ENCODE measurements at regions not wholly inside any gene's neighbourhood (a gene's known extent, or its start where the extent isn't known, plus 50 kb on each side); places are given as distances from the start of the nearest gene placed in this dataset.
"Not testable (repeated sequence)": the region's sequence is repeated elsewhere in the genome, so short reads cannot be mapped to it uniquely, and the experiment has no call there.

DNA sequence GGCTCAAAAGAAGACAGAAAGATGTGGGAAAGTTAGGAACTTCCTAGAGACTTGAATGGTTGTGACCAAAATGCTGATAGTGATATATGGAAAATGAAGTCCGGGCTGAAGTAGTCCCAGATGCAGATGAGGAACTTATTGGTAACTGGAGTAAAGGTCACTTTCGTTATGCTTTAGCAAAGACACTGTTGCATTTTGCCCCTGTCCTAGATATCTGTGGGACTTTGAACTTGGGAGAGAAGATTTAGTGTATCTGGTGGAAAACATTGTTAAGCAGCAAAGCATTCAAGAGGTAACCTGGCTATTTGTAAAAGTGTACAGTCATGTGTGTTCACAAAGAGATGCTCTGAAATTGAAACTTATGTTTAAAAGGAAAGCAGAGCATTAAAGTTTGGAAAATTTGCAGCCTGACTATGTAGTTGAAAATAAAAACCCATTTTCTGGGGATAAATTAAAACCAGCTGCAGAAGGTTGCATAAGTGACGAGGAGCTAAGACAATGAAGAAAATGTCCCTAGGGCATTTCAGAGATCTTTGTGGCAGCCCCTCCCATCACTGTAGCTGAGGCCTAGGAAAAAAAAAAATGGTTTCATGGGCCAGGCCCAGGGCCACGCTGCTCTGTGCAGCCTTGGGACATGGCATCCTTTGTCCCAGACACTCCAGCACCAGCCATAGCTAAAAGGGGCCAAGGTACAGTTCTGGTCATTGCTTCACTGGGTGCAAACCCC lies 1692.2 kb downstream of the HACE1 start:
- no peak for DNase-seq (ENCODE audit: low read depth)

DNA sequence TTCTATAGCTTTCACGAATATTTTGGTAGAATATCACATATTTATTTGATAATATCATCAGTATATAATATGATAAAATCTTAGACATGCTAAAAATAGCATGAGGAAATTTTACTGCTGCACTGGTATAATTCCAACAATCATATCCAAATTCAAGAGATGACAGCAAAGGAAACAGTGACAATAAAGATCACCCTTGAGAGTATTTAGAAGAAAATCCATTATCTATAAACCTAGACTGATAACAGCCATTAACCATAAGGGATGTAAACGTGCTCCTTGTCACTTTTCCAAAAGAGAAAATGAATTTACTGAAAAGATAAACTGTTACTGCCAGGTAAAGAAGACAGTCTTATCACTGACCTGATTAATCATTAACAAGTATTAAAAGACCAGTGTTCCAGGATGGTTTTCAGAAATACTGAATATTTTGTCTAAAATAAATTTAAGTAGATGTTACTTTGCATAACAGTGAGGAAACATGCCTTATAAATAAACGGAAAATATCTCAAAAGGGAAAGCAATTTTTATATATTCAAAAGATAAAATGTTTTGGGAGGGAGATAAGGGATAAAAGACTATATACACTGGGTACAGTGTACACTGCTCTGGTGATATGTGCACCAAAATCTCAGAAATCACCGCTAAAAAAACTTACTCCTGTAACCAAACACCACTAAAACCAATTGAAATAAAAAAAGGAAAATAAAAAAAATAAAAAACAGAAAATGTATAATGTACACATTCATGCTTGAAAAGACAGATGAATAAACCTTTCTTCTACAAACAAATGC lies 1704.7 kb downstream of the HACE1 start:
- no peak for DNase-seq (ENCODE audit: low read depth)

DNA sequence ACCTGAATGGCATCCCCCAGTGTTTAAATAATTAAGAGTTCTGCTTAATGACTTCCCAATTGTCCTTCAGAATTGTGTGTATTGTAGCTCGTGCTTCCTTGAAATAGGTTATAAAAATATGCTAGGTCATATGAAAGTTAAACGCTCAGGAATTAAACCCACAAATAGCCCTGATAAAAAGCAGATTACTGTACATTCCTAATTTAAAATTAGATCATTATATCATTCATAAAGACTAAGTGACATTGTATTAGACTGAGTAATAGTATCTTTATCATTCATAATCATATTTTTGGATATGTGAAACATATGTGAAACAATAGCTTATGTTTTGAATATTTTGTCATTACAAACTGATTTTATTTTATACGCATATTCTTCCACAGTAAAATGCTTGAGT lies 1706.7 kb downstream of the HACE1 start:
- no peak for DNase-seq (ENCODE audit: low read depth)

DNA sequence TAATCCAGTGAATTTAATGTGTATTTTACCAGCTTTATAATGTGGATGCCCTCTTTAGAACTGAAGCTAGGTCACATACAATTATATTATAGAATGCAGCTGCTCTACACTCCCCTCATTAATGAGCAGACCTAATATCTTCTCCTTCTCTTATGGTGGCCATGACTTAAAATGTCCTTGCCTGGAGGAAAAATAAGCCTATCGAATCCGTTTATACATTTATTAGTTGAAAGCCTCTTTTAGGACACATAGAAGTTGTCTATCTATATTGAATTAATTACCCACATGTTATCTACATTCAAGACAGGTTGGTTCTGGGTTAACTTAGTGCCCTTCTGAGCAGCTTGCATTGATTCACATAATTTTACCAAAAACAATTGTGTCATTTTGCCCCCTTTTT lies 1716.8 kb downstream of the HACE1 start:
- no peak for DNase-seq (ENCODE audit: low read depth)

DNA sequence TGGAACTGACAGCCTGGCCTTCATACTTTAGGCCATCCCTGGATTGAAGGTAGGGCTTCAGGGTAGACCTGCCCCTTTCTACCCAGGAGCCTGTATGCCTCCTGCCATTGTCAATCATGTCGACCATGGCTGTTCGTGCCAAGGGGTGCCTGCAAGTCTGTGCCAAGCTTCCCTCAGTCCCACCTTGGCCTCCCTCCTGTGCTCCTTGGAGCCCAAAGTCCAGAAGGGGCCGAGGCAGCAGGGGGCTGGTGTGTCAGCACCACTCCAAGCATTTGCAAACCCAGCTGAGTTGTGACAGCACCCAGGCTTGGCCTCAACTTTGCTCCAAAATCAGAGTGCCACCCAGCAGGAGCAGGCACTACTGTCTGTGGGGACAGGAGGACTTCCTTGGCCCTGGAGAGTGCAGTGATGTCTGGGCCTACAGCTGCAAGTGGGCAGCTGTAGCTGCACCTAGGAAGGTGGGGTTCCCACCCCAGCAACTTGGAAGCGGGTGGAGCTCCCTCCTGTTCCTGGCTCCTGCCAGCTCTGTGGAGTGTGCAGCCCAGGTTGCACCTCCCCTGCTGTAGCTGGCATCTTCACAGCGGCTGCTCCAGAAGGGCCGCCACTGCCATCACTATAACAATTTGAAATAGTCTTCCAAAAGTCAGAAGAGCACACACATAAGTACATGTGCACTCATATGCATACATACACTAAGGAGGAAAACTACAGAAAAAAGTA lies 1719.3 kb downstream of the HACE1 start:
- no peak for DNase-seq (ENCODE audit: low read depth)

DNA sequence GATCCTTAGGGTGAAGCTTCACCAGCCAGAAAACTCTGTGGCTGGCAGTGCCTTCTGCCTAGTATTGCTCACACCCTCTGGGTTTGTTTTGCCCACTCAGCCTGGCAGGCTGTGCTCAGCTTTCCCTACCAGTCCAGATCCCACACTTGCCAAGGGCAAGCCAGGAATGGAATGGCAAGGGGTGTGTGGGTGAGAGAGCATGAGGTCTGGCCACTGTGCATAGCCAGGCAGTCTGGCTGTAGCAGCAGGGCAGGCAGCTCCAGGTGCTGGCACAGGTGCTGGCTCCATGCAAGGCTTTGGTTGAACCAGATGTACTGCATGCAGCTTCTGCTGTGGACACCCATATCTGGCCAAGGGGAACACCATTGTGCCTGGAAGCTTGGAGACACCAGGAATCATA lies 1720.3 kb downstream of the HACE1 start:
- no peak for DNase-seq (ENCODE audit: low read depth)

DNA sequence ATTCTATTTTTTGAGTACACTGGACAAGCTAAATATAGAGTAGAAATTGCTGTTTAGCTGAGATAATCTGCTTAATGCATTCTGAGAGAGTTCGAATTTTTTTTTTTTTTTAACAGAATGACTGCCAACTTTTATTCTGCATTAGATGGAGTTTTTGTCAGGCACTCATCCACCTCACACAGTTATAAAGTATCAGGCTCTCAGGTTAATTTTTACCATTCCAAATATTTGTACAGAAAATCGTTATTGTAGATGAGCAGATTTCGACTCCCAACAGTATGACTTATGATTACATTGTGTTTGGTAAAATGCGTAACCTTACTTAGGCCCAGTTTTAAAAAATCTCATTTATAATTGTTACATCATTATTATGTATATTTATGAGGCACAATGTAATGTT lies 1731.0 kb downstream of the GRIK2 start:
- DNase-seq (ENCODE audit: low read depth) = no peak

DNA sequence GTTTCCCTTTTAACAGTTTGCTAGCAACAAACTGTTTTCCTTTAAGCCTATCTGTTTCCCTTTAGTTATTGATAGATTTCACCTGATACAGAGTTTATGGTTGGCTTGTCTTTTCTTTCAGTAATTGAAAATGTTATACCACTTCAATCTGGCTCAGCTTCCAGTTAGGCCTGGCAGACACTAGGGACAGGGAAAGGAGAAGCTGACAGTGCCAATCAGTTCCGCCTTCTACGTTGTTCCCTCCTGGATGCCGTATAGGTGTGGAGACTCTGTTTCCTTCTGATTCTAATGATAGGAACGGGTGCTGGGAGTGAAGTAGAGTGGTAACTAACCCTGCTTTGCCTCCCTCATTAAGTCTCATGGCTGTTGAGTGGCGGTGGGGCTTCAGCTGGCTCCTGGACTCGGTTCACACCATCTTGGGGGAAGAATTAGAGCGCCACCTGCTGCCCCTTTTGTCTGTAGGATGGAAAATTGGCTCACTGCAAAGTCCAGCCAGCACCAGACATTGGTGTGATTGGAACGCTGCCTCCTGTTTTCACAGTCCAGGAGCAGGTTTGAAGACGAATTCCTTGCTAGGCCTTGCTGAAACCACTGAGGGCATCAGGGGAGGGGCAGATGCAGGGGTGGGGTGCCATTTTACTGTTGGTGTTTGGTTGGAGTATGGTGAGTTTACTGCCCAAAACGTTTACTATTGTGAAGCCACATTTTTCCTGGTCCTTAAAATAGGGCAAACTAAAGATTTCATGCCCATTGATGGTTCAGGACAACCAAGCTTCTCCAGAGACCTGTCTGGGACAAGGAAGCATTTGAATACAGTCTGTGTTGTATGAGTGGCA lies 1729.5 kb downstream of the GRIK2 start:
- DNase-seq (ENCODE audit: low read depth) = peak; percentile 53

DNA sequence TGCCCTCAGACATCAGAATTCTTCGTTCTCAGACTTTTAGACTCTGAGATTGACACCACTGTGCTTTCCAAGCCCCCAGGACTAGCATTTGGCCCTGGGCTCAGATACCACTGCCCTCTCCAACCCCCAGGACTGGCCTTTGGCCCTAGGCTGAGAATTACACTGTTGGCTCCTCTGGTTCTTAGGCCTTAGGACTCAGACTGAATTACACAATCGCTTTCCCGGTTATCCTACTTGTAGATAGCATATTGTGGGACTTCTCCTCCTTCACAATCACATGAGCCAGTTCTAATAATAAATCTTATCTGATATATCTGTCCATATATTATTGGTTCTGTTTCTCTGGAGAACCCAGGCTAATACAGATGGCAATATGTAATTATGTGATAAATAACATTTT lies 1725.5 kb downstream of the GRIK2 start:
- peak; percentile 32 for DNase-seq (ENCODE audit: low read depth)

DNA sequence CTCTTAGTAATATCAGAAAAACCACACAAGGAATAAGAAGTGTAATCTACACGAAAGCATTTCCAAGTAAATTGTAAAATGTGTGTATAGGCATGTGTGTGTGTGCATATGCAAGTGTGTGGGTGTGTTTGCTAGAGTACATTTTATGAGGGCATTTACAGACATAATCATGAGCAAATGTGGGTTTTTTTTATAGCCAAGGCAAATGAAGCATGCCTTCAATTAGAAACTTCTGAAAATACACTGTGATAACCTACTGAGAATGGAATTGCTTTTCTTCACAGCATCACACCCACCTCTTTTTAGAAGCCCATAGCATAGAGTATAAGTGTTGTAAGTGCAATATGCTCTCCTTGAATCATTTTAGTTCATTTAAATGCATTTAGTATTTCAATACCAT lies 1721.1 kb downstream of the GRIK2 start:
- DNase-seq (ENCODE audit: low read depth) = no peak

DNA sequence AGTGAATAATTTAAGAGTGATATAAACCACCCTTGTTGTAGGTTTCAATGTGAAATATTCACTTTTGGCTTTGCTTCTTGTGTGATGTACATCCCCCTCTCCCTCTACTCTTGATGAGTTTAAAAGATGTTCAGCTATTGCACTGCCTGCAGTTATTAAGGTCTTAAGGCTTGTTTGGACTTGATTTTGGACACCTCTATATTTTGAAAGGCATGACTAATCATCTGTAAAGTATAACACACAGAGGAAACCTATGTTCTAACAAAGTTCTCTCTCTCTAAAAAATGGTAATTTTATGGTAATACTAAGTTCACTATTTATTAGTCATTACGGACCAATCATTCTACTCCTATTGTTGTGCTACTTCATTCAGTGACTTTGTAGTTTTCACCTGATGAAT lies 1719.9 kb downstream of the GRIK2 start:
- DNase-seq (ENCODE audit: low read depth) = no peak

DNA sequence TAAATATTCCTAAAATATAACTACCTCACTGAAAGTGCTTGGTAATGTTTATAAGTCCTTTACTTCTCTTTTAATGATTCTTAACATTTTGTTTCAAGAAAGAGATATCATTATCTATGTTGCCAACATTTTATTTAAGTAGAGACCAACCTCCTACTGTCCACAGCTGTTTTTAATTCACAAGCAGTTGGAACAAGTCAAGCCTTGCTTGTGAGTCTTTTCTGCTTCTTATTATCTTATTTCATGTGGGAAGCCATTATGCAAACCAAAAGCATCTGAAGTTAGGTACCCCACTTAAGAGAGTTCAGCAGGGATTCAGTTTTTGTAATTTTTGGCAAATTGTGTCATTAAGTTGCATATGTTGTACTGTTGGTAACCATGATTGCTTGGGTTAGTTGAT lies 1714.5 kb downstream of the GRIK2 start:
- no peak for DNase-seq (ENCODE audit: low read depth)

DNA sequence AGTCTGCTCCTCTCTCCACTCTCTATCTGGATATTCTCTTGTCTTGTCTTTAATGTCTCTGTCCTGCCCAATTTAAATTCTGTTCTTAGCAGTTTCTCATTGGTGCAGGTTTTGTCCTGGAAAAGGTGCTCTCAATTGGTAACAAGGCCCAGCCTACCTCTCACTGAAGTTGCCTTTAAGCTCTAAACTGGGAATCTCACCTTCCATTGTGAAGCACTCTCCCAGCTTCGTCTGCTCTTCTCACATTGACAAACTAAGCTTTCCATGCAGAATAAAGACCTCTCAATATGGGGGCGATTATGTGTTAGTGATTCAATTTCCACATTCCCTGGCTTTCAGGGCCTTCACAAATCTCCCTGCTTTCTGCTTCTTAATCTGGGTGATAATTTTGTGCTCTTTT lies 1712.2 kb downstream of the GRIK2 start:
- DNase-seq (ENCODE audit: low read depth) = no peak

DNA sequence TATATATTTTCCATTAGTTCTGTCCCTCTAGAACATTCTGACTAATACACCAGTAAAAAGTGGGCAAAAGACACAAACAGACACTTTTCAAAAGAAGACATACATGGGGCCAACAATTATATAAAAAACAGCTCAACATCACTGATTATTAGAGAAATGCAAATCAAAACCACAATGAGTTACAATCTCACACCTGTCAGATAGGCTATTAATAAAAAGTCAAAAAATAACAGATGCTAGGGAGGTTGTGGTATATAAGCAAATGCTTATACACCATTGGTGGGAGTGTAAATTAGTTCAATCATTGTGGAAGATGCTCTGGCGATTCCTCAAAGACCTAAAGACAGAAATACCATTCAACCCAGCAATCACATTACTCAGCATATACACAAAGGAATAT lies 1707.8 kb downstream of the GRIK2 start:
- DNase-seq (ENCODE audit: low read depth) = no peak

DNA sequence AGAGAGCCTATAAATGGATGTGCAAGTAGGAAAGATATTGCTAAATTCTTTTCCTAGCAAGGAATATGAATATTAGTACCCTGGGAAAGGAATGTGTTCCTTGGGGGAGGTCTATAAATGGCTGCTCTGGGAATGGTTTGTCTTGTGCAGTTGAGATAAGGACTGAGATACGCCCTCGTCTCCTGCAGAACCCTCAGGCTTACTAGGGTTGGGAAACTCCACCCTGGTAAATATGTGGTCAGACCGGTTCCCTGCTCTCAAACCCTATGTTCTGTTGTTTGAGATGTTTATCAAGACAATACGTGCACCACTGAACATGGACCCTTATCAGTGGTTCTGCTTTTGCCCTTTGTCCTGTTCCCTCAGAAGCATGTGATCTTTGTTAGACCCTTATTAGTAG lies 1698.9 kb downstream of the GRIK2 start:
- DNase-seq (ENCODE audit: low read depth) = not testable (repeated sequence)

DNA sequence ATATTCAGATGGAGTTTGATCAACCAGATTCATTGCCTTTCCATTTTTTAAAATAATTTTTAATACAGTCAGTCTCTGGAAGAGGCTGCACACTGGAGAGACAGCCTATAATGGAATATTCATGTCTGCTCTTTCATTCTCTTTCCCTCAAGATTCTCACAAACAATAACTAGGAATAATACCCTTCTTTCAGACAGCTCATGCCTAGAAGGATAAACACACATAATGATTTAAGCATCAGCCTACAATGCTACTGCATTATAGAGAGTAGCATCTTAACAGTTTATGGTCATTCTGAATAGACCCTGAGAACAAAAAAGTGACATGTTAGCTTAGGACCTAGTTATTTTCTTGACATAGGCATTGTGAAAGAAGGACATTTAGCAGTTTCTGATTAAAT lies 1692.3 kb downstream of the GRIK2 start:
- no peak for DNase-seq (ENCODE audit: low read depth)

DNA sequence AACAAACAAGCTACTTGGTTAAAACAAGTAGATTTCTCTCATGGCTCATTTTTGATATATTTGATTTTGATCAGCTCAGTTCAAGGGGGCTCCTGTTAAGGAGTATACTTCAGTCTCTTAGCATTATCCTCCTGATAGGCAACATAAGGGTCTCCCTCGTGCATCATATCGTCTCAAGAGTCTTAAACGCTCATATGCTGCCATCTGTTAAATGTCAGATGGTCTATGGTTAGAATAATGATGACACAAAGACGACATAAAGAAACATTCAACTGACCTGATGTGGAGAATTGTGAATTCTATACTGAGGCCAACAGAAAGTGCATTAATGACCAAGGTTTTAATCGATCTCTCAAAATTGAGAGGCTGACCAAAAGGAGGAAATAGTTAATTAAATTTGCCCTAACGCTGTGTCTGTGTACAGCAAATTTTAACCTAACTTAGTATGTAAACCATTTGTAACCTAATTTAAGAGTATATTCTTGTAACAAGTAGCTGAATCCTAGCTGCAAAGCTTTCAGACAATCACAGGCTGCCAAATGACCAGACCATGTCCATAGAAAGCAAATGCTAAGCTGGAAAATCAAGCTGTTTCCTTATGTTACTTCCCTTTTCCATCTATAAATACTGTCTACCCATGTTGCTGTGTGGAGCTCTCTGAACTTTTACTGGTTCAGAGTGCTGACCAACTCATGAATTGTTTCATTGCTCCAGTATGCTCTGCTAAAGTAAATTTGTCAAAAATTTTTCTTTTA lies 1688.5 kb downstream of the GRIK2 start:
- no peak for DNase-seq (ENCODE audit: low read depth)

DNA sequence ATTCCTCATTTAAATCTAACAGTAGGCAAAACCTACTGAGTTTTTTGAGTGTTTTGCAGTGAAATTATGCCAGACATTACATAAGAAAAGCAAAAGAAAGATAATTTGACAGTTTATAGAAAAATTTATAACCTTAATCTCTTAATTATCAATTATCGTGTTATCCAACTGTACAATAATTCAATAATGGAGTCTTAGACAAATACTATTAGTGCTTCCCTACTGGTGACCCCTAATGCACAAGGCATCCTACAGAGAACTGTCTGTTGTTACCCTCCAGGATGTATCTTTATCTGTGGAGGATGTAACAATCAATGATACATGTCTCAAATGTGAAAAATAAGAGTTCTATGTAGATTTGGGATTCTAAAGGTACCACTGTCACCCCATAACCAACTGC lies 1687.6 kb downstream of the GRIK2 start:
- DNase-seq (ENCODE audit: low read depth) = no peak

DNA sequence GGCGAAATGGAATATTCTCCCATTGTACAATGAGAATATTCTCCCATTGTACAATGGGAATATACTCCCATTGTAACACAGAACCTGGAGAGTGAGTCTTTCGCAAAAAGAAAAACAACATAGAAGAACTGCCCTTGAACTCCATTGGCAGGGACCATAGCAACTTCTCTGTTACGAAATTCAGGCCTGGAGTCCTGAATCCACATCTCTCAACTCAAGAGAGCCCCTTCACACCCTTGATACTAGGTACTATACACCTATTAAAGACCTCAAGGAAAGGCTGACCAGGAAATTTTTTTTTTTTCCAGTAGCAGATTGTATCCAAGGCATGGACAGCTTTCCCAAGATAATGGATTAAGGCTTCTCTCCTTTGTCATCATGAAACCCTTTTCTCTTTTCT lies 1687.0 kb downstream of the GRIK2 start:
- DNase-seq (ENCODE audit: low read depth) = no peak

DNA sequence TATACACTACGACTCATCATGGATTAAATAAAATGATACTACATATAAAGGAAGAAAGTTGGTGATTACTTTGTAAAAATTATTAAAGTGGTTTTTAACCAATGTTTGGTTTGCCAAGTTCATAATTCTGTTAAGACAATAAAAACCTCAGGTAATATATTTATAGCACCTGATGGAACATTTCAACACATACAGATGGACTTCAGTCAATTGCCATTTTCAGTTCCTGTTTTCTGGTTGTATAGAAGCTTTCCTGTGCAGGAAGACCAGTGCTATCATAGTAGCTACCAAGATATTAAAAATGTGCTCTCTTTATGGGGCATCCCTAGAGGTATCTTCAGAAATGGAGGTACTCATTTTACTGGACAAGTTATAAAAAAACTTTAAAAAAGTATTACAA lies 1686.4 kb downstream of the GRIK2 start:
- no peak for DNase-seq (ENCODE audit: low read depth)

DNA sequence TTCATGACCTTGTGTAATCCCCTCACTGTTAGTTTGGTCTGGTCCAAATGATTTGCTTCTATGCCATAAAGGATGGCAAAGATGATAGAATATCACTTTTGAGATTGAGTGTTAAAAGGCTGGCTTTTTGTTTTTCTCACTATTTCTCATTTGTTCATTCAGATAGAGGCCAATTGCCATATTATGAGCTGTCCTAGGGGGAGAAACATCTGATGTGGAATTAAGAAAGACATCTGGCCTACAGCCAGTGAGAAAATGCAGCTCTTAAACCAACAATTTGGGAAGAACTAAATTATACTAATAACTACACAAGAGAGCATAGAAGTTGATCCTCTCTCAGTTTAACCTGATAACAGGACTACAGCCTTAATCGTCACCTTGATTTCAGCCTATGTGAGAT lies 1668.6 kb downstream of the GRIK2 start:
- no peak for DNase-seq (ENCODE audit: low read depth)

DNA sequence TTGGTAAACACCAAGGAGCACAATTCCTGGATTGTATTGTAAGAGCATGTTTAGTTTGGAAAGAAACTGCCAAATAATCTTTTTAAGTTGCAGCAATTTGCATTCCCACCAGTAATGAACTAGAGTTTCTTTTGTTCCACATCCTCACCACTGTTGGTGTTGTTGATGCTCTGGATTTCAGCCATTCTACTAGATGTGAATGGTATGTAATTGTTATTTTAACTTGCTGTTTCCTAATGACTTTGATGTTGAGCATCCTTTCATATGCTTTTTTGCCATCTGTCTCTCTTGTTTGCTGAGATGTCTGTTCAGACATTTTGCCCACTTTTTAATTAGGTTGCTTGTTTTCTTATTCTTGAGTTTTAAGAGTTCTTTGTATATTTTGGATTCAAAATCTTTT lies 1654.1 kb downstream of the GRIK2 start:
- DNase-seq (ENCODE audit: low read depth) = no peak
